ENCODE measurements at regions not wholly inside any gene's neighbourhood (a gene's known extent, or its start where the extent isn't known, plus 50 kb on each side); places are given as distances from the start of the nearest gene placed in this dataset.

DNA sequence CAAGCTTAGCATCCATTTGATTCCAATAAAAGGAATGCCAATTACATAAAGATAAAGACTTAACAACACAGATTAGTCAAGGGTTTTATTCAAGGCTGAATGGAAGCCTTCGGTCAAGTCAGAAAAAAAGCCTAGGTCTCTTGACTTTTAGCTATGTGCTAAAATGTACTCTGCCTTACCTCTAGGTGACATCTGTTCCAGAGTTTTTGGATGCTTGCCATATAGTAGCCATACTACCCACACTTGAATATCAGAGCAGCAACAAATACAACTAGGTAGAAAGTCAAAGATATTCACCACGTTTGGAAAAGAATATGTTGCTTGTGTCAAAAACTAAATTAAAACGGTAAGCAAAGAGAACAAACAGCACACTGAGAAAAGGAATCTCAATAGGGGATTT lies 484.7 kb downstream of the ELAVL2 start:
- POLR2A ChIA-PET (ENCODE audit: unreplicated experiment), result no interaction called here
- no peak overlapping the region for H2AFZ ChIP-seq (replicated peaks; ENCODE audit: low read length, poor library complexity)

More for the DNA sequence above, 484.7 kb downstream of the ELAVL2 start:
- in situ Hi-C loops (cut with MboI; ENCODE audit: low sequenced_read_pairs) (no loop called here), dilution Hi-C loops (cut with HindIII; ENCODE audit: low sequenced_read_pairs, unreplicated experiment) (no loop called here), intact Hi-C loops (cut with micrococcal nuclease) (no loop called here)
- Histone ChIP-seq H3K18ac (ENCODE audit: low read depth, low read length) (no peak overlapping the region), H3K4me2 (ENCODE audit: low read depth, low read length) (no peak overlapping the region), H3K23ac (ENCODE audit: low read depth, low read length) (no peak overlapping the region), H4K8ac (ENCODE audit: low read depth in 2 of 2, low read length in 2 of 2) (no peak overlapping the region), H2BK15ac (ENCODE audit: low read depth, low read length) (no peak overlapping the region), H3K27ac (ENCODE audit: insufficient read depth, low read length) (no peak overlapping the region), H3K56ac (ENCODE audit: extremely low read depth, insufficient read depth, low read length) (no peak overlapping the region), H4K20me1 (ENCODE audit: insufficient read depth, low read length) (no peaks in the 10 kb centered on the region), H3K9me1 (ENCODE audit: insufficient read depth, low read length) (no peaks in the 10 kb centered on the region), H3K36me3 (ENCODE audit: control insufficient read depth, insufficient read depth, low read length) (no peaks in the 10 kb centered on the region), H3K79me1 (ENCODE audit: low read depth in 1 of 2, low read length in 2 of 2) (no peaks in the 10 kb centered on the region), H3K9ac (ENCODE audit: low read depth, low read length) (no peak overlapping the region), H3K4me3 (ENCODE audit: insufficient read depth, low read depth, low read length) (no peak overlapping the region), H2BK120ac (ENCODE audit: low read depth, low read length) (no peak overlapping the region), H4K91ac (ENCODE audit: insufficient read depth, low read depth, low read length) (no peak overlapping the region), H2BK20ac (ENCODE audit: low read depth, low read length) (no peak overlapping the region), H3K4me1 (ENCODE audit: control insufficient read depth, insufficient read depth, low read length) (no peaks in the 10 kb centered on the region), H3K9me3 (ENCODE audit: control insufficient read depth, insufficient read depth, low read length) (no peaks in the 10 kb centered on the region), H2BK5ac (ENCODE audit: low read depth, low read length, poor library complexity, severe bottlenecking) (no peak overlapping the region), H4K5ac (ENCODE audit: low read depth, low read length) (no peak overlapping the region), H2AK5ac (ENCODE audit: low read depth, low read length) (no peak overlapping the region), H3K4ac (ENCODE audit: low read depth, low read length) (no peak overlapping the region), H3K27me3 (ENCODE audit: control insufficient read depth, insufficient read depth, low read length) (no peaks in the 10 kb centered on the region), H2AK9ac (replicated peaks; ENCODE audit: low read depth, low read length, poor library complexity) (no peak overlapping the region), H3K14ac (replicated peaks; ENCODE audit: low read depth, low read length) (no peak overlapping the region)
- CTCF ChIA-PET, result no interaction called here
- no TSS peak for BruUV-seq (replicated peaks)
- no peak for ATAC-seq (ENCODE audit: low read depth)
- no CpG with 5 or more reads among the region's 3 CpGs for WGBS, 2 experiments (ENCODE audit: extremely low coverage in 2 of 2, insufficient read length in 1 of 2)
- DNase-seq, result no peak
- no peak for TF ChIP-seq MXI1 (IDR thresholded peaks at IDR 0.05; ENCODE audit: borderline replicate concordance, low read depth, low read length)
- TF ChIP-seq MAZ (IDR thresholded peaks at IDR 0.05; ENCODE audit: borderline replicate concordance, low read depth, low read length), result no peak
- TF ChIP-seq, protein P1, sequence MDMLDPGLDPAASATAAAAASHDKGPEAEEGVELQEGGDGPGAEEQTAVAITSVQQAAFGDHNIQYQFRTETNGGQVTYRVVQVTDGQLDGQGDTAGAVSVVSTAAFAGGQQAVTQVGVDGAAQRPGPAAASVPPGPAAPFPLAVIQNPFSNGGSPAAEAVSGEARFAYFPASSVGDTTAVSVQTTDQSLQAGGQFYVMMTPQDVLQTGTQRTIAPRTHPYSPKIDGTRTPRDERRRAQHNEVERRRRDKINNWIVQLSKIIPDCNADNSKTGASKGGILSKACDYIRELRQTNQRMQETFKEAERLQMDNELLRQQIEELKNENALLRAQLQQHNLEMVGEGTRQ (IDR thresholded peaks at IDR 0.05; ENCODE audit: low read depth, low read length), result no peak
- TF ChIP-seq RCOR1 (IDR thresholded peaks at IDR 0.05; ENCODE audit: insufficient replicate concordance, low read length), result no peak
- no peak for TF ChIP-seq SMC3 (IDR thresholded peaks at IDR 0.05; ENCODE audit: low read depth, low read length)
- TF ChIP-seq, protein P2, sequence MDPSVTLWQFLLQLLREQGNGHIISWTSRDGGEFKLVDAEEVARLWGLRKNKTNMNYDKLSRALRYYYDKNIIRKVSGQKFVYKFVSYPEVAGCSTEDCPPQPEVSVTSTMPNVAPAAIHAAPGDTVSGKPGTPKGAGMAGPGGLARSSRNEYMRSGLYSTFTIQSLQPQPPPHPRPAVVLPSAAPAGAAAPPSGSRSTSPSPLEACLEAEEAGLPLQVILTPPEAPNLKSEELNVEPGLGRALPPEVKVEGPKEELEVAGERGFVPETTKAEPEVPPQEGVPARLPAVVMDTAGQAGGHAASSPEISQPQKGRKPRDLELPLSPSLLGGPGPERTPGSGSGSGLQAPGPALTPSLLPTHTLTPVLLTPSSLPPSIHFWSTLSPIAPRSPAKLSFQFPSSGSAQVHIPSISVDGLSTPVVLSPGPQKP (IDR thresholded peaks at IDR 0.05; ENCODE audit: borderline replicate concordance, low read depth, low read length), result no peak
- TF ChIP-seq NFE2L2 (IDR thresholded peaks at IDR 0.05; ENCODE audit: low read depth, low read length), result no peak
- TF ChIP-seq, protein P3, sequence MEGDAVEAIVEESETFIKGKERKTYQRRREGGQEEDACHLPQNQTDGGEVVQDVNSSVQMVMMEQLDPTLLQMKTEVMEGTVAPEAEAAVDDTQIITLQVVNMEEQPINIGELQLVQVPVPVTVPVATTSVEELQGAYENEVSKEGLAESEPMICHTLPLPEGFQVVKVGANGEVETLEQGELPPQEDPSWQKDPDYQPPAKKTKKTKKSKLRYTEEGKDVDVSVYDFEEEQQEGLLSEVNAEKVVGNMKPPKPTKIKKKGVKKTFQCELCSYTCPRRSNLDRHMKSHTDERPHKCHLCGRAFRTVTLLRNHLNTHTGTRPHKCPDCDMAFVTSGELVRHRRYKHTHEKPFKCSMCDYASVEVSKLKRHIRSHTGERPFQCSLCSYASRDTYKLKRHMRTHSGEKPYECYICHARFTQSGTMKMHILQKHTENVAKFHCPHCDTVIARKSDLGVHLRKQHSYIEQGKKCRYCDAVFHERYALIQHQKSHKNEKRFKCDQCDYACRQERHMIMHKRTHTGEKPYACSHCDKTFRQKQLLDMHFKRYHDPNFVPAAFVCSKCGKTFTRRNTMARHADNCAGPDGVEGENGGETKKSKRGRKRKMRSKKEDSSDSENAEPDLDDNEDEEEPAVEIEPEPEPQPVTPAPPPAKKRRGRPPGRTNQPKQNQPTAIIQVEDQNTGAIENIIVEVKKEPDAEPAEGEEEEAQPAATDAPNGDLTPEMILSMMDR (conservative IDR thresholded peaks at IDR 0.05; ENCODE audit: low read depth, low read length), result no peak
- TF ChIP-seq POLR2A (IDR thresholded peaks at IDR 0.05; ENCODE audit: low read depth, low read length), result no peak
- no peak for TF ChIP-seq CHD1 (IDR thresholded peaks at IDR 0.05; ENCODE audit: low read depth, low read length)
- TF ChIP-seq CEBPB (IDR thresholded peaks at IDR 0.05; ENCODE audit: low read depth, low read length), result no peak
- TF ChIP-seq RFX5 (IDR thresholded peaks at IDR 0.05; ENCODE audit: low read depth, low read length), result no peak
- TF ChIP-seq RAD21 (IDR thresholded peaks at IDR 0.05; ENCODE audit: low read length), result no peak
- TF ChIP-seq FOS (IDR thresholded peaks at IDR 0.05; ENCODE audit: low read depth, low read length), result no peak
- no peak for TF ChIP-seq MAFK (IDR thresholded peaks at IDR 0.05; ENCODE audit: low read depth, low read length)
- TF ChIP-seq BHLHE40 (IDR thresholded peaks at IDR 0.05; ENCODE audit: low read depth, low read length), result no peak

All from IMR-90 (cell line).